GM18508 (cell line): ENCODE measurements at regions not wholly inside any gene's neighbourhood (a gene's known extent, or its start where the extent isn't known, plus 50 kb on each side); places are given as distances from the start of the nearest gene placed in this dataset.

ENCODE experiments used
- ATAC-seq: cut with Tn5 transposase; IDR thresholded peaks from one replicate; pipeline ENCODE4 v1.9.1; 2021; ENCODE audit warnings: moderate number of reproducible peaks; ENCODE audit not compliant: insufficient read depth, unreplicated experiment

DNA sequence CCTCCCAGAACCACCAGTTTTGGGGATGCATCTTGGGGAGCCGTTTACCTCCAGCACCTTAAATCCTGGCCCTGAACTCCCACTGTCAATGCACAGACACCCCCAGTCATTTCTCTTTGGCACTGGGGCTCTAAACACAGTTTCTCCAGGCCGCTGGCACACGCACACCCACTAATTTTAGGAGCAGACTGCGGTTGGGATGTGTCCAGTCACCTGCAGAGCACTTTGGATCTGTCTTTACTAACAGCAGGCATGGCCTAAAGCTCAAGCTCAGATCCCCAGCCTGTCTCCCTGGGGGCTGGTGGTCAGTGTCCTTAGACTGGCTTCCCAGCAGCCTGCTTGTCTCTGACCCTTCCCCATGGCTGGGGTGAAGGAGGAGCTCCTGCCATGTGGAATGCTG is 49.9 kb downstream of the SYNE3 start:
- ATAC-seq, result no peak

DNA sequence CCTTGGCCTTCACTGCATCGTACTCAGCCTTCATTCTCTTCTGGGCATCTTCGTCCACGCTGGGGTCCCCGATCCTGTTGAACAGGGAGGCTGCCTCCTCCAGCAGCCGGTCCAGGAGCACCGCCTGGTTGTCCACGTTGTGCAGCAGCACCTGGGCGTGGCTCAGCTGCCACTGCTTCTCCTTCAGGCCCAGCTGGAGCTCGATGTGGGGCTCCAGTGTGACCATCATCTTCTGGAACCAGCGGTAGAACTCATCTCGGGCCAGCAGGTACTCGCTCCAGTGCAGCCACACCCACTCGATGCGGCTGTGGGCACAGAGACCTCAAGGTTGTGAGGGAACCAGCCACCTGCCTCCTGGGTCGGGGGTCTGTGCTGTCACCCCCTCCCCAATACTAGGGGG is 50.5 kb downstream of the SYNE3 start:
- ATAC-seq, result no peak

GRCh38 chr14:95465358-95465757 is 51.1 kb downstream of the SYNE3 start:
- ATAC-seq, result no peak

GRCh38 chr14:95464514-95464913 is 51.9 kb downstream of the SYNE3 start:
- ATAC-seq, result no peak

GRCh38 chr14:95464103-95464502 is 52.3 kb downstream of the SYNE3 start:
- no peak for ATAC-seq

DNA sequence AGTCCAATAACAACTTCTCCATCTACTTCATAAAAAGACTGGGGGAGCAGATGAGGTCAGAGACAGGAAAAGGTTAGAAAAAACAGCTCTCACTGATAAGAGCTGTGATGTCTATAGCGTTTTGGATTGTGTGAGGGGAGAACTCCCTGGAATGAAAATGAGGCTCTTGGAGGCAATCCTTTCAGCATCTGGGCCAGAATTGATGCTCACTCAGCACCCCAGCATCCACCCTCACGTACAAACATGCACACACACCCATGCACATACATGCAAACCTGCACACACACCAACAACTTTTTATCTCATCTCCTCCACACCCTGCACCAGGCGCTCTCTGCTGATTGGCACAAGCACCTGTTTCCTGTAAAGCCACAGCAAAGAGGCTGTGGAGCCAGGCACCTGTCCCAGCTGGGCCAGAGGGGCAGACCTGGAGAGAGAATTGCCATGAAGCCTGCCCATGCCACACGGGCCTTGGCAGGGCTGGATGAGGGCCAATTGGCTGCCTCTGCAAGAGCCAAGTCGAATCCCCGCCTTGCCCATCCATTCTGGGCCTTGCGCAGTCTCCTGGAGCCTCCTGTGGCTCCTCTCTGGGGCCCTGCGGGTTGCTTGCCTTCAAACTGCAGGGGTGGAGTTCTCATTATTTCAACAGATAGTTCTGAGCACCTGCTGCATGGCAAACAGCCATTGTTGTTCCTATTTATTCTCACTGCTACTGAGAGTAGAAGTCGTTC is 53.1 kb downstream of the SYNE3 start:
- no peak for ATAC-seq

- no peak for ATAC-seq
Observed at GRCh38 chr14:95462491-95462890, 54.0 kb downstream of the SYNE3 start.

DNA sequence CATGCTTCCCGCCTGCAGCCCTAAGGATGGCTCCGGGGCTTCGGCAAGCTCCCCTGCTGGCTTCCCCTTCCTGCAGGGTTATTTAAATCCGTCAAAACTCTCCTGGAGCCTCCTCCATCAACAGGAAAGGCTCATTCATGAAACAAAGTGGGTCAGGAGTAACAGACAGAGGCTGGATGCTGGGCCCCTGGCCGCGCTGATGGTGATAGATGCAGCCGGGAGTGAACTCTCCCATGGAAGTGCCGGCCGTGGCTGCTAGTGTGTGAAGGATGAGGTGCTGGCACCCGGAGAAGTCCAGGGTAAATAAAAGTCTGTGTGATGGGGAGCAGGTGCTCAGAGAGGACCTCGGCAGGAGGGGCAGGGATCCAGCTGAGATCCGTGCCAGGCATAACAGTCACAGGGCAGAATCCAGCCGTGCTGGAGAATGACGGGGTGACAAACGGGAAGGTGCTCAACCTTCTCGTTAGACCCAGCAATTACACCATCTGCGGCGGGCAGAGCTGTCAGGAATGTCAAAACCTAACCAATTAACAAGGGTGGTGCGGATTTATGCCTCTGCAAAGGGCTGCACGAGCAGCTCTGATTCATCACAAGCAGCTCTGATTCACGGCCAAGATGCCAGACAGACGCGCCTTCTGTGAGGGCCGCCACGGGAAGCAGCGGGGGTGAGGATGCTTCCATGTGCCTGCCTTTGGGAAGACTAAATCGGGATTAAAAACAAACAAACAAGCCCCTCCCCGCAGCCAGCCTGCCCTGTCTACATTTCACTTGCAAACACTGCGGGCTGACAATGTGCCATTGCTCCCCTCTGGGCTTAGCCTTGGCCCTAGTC is 55.6 kb downstream of the SYNE3 start:
- ATAC-seq, result no peak

DNA sequence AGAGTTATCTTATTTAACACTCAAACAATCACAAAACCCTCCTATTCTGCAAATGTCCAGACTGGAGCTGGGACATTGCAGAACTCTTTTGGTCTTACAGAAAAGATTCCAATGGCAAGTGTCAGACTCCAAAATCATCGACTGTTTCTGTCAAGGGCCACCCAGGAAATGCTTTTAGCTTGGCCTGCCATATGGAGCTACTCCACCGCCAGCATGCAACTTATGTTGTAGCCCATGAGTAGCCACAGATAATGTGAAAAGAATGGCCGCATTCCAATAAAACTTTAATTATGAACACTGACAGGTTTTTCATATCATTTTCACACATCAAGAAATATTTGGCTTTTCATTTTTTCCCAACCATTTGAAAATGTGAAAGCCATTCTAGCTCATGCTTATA is 57.5 kb downstream of the SYNE3 start:
- ATAC-seq, result no peak

- no peak for ATAC-seq
Observed at GRCh38 chr14:95458459-95458858, 58.0 kb downstream of the SYNE3 start.

DNA sequence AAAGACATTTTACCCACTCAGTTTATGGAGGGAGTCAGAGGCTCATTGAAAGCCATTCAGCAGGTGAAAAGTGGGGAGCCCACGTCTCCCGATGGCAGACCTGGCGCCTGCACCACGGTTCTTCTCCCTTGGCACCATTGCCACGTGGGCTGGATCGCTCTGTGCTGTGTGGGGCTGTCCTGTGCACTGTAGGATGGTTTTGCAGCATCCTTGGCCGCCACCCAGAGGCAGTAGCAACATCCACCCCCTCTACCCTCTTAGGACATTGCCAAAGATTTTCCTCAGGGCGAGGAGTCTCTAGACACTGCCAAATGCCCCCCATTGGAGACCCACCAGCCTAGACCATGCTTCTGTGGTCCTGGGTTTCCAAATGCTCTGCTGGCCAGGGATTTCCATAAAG is 60.2 kb downstream of the SYNE3 start:
- no peak for ATAC-seq

DNA sequence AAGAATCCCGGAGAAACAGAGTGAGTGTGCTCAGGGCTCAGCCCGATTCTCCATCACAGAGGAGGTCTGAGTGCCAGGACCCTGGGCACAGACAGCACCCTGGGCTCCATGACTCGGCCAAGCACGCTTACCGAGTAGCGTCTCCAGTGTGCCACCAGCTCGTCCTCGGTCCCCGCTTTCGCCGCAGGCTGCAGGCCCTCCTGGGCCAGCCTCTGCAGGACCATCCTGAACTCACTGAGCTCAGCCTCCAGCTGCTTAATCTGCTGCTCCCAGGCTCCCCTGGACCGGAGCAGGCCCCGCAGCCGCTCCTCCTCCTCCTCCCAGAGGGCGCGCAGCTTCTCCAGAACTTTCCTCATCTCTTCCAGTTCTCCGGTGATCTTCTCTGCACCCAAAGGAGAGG is 61.2 kb downstream of the SYNE3 start:
- no peak for ATAC-seq

DNA sequence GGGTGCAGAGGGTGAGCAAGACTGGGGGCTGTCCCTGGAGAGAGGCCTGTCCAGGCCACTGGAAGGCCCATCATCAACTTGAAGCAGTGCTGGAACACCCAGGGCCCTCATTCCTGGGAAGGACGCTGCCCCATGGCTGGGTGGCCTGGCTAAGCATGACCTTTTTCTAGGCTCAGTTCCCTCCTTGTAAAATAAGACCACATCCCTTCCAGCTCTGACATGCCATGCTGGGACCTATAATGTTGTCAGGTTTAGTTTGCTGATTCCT is 62.8 kb downstream of the SYNE3 start:
- ATAC-seq, result no peak

- no peak for ATAC-seq
Observed at GRCh38 chr14:95452893-95453712, 63.3 kb downstream of the SYNE3 start.

DNA sequence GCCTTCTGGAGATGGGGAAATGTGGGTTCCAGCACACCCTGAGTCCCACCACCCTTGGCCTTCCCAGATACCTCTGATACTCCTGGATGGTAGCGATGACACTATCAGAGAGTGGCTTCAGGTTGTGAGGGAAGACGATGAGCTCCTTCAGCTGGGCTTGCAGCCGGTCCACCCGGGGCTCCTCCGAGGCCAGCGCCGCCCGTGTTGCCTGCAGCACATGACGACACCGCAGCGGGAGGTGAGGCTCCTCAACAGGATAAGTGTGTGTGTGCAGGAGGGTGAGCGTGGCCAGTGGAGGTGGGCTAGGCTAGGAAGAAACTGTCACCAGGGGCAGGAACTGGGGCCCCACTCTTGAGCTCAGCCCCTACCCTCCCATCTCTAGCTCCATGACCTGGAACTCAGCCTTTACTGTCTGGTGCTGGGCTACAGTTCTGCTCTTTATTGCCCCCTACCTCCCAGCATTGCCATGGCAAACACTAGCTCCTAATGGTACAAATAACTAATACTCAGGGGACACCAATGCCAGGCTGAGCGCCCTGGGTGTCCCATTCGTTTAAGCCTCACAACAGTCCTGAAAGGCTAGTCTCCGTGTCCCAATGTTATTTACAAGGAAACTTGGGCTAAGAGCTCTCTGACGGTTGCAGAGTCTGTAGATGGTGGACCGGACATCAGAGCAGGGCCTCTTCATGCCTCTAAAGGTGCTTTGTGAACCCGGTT is 64.1 kb downstream of the SYNE3 start:
- ATAC-seq, result no peak

DNA sequence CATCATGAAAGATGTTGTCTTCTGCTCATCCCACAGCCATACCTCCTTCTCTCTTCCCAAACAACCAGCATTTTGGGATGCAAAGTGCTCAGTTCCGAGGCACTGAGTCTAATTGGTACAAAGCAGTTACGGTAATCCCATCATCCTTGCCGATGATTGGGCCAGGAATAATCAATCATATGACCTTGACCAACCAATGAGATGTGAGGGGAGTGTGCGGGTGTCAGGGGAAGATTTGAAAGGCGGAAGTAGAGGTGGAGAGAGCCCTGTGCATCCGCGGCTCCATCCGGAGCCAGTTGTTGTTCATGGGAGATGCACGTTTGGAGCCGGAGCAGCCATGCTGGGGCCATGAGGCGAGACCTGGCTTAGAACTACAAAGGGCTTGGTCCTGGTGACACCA is 67.3 kb downstream of the SYNE3 start:
- no peak for ATAC-seq

DNA sequence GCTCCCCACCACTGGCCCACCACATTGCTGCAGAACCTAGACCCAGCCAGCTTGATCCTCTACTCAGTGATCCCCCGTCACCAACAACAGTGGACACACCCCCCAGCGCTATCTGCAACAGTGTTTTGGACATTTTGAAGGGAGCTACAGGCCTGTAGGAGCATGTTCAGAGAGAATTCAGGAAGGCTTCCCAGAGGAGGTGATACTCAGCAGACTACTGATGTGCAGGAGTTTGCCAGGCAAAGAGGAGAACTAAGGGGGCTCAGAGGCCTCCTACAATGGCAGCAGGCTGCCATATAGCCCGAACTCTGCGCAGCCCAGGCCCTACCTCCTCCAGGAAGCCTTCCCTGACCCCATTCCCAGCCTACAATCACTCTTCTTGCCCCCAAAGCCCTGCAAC is 70.0 kb downstream of the SYNE3 start:
- ATAC-seq, result no peak

- no peak for ATAC-seq
Observed at GRCh38 chr14:95445676-95446075, 70.8 kb downstream of the SYNE3 start.

GRCh38 chr14:95445161-95445560 is 71.3 kb downstream of the SYNE3 start:
- no peak for ATAC-seq
